Adrenal gland (tissue), 5 donors: ENCODE measurements at regions not wholly inside any gene's neighbourhood (a gene's known extent, or its start where the extent isn't known, plus 50 kb on each side); places are given as distances from the start of the nearest gene placed in this dataset.

Experiments used
- CTCF ChIP-seq, 6 experiments: fragments of 450-650 bp in 4 of 6; fragments of 200-600 bp in 2 of 6; sonication (generic) in 1 of 6; IDR thresholded peaks; 1 replicate in 5 of 6; 2 replicates in 1 of 6; pipeline versions ENCODE4 v1.5.1 to v1.8.0; 2016 to 2021; ENCODE audit warnings: antibody characterized with exemption in 6 of 6, mild to moderate bottlenecking in 2 of 6, moderate library complexity in 1 of 6
- POLR2A ChIP-seq, 2 donors: fragments of 450-650 bp; IDR thresholded peaks; one replicate each; pipeline ENCODE4 v1.6.1; 2017; ENCODE audit warnings: antibody characterized with exemption in 2 of 2, mild to moderate bottlenecking in 2 of 2, moderate library complexity in 1 of 2
- donor health status: DM: no; HTN: no; CAD: no.

GRCh38 chr9:7735311-7735710 is 64.3 kb downstream of the DMAC1 start:
- TF ChIP-seq CTCF (IDR thresholded peaks at IDR 0.05) (no peak), POLR2A (IDR thresholded peaks at IDR 0.05) (no peak)
